ENCODE measurements at regions not wholly inside any gene's neighbourhood (a gene's known extent, or its start where the extent isn't known, plus 50 kb on each side); places are given as distances from the start of the nearest gene placed in this dataset.
"Not testable (repeated sequence)": the region's sequence is repeated elsewhere in the genome, so short reads cannot be mapped to it uniquely, and the experiment has no call there.

DNA sequence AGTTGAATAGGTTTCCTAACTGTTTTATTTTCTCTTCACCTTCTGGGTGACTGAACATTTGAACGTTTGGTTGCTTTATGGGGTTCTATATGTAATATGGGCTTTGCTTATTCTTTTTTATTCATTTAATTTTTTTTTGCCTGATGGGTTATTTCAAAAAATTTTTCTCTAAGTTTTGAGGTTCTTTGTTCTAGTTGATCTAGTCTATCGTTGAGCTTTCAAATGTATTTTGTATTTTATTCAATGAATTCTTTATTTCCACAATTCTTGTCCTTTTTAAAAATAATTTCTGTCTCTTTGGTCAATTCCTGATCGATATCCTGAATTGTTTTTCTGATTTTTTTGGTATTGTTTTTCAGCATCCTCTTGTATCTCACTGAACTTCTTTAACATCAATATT, 239.5 kb upstream of the PCDH9 start:
- intact Hi-C loops (cut with DNase I): no loop called here
- TF ChIP-seq, protein P1, sequence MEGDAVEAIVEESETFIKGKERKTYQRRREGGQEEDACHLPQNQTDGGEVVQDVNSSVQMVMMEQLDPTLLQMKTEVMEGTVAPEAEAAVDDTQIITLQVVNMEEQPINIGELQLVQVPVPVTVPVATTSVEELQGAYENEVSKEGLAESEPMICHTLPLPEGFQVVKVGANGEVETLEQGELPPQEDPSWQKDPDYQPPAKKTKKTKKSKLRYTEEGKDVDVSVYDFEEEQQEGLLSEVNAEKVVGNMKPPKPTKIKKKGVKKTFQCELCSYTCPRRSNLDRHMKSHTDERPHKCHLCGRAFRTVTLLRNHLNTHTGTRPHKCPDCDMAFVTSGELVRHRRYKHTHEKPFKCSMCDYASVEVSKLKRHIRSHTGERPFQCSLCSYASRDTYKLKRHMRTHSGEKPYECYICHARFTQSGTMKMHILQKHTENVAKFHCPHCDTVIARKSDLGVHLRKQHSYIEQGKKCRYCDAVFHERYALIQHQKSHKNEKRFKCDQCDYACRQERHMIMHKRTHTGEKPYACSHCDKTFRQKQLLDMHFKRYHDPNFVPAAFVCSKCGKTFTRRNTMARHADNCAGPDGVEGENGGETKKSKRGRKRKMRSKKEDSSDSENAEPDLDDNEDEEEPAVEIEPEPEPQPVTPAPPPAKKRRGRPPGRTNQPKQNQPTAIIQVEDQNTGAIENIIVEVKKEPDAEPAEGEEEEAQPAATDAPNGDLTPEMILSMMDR (IDR thresholded peaks at IDR 0.05): no peak
- no peaks in the 10 kb centered on the region for H3K36me3 ChIP-seq
- ATAC-seq: no peak
- H3K4me1 ChIP-seq: no peaks in the 10 kb centered on the region
- no peak overlapping the region for H3K4me3 ChIP-seq
- H3K27ac ChIP-seq: no peak overlapping the region
- no peaks in the 10 kb centered on the region for H3K9me3 ChIP-seq
- H3K27me3 ChIP-seq: no peaks in the 10 kb centered on the region
- DNase-seq: no peak

DNA sequence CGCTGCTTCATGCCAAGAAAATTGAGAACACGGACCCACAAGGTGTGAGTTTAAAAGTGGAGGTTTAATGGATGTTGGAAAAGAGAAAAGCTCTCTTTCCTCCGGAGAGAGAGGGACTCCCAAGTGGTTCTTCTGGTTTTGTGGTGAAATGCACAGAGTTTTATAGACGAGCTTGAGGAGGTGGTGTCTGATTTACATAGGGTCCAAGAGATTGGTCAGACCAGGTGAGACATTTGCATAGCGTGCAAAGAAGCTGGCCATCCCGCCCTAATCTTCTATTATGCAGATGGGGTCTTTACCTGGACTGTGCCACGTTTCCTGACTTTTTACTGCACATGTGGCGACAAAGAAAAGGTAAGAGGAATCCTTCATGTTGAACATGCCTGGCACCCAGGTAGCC, 236.4 kb upstream of the PCDH9 start:
- Histone ChIP-seq H3K4me1 (no peaks in the 10 kb centered on the region), H3K27me3 (no peaks in the 10 kb centered on the region), H3K36me3 (no peaks in the 10 kb centered on the region), H3K27ac (no peak overlapping the region), H3K9me3 (no peaks in the 10 kb centered on the region), H3K4me3 (no peak overlapping the region)
- ATAC-seq (no peak), DNase-seq (no peak)
- intact Hi-C loops (cut with DNase I): no loop called here
- TF ChIP-seq, protein P1 (IDR thresholded peaks at IDR 0.05): no peak

DNA sequence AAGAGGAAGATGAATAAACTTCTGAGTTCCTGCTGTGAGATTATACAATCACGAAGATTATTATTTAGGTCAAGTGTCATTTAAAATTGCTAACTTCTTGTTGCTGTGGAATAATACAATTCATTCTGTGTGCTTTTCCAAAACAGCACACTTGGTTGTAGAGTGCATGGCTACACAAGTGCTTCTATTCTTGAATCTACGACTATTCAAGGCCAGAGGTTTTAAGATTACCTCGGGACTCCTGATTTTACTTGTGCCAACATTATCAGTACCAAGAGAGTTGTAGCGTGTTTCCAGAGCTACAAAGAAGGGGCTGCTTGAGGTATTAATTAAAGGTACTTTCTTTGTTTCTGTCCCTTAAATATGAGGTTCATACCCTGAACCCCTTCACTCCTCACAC, 234.0 kb upstream of the PCDH9 start:
- DNase-seq (no peak), ATAC-seq (no peak)
- no peaks in the 10 kb centered on the region for H3K9me3 ChIP-seq
- TF ChIP-seq, protein P1 (IDR thresholded peaks at IDR 0.05): no peak
- H3K4me1 ChIP-seq: no peaks in the 10 kb centered on the region
- intact Hi-C loops (cut with DNase I): no loop called here
- no peak overlapping the region for H3K27ac ChIP-seq
- no peaks in the 10 kb centered on the region for H3K36me3 ChIP-seq
- H3K27me3 ChIP-seq: no peaks in the 10 kb centered on the region
- H3K4me3 ChIP-seq: no peak overlapping the region

DNA sequence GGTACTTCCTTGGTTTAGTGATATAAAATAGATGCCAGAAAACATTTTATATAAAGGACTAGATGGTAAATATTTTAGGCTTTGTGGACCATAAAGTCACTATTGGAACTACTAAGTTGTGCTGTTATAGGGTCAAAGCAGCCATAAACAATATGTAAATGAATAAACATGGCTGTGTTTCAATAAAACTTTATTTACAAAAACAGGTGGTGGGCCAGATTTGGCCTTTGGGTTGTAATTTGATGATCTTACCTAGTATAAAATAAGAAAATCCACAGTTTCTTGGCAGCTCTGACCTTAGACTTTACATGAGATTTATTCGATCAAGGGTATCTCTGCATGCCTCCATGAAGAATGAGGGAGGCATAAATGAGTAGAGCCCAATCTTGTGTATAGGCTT, 232.0 kb upstream of the PCDH9 start:
- TF ChIP-seq, protein P1 (IDR thresholded peaks at IDR 0.05): no peak
- no peak for ATAC-seq
- Histone ChIP-seq H3K4me1 (no peaks in the 10 kb centered on the region), H3K27me3 (no peaks in the 10 kb centered on the region), H3K27ac (no peak overlapping the region), H3K9me3 (no peaks in the 10 kb centered on the region), H3K36me3 (no peaks in the 10 kb centered on the region), H3K4me3 (no peak overlapping the region)
- intact Hi-C loops (cut with DNase I): no loop called here
- DNase-seq: no peak

DNA sequence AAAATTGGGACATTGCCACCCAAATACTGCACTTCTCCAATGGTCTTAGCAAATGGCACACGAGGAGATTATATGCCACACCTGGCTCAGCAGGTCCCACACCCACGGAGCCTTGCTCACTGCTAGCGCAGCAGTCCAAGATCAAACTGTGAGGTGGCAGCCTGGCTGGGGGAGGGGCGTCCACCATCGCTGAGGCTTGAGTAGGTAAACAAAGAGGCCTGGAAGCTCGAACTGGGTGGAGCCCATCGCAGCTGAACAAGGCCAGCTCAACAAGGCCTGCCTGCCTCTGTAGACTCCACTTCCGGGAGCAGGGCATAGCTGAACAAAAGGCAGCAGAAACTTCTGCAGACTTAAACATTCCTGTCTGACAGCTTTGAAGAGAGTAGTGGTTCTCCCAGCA, 222.4 kb upstream of the PCDH9 start:
- H3K4me1 ChIP-seq; intact Hi-C loops (cut with DNase I); H3K27me3 ChIP-seq; H3K9me3 ChIP-seq; ATAC-seq; DNase-seq; H3K27ac ChIP-seq; H3K36me3 ChIP-seq; H3K4me3 ChIP-seq: not testable (repeated sequence)

DNA sequence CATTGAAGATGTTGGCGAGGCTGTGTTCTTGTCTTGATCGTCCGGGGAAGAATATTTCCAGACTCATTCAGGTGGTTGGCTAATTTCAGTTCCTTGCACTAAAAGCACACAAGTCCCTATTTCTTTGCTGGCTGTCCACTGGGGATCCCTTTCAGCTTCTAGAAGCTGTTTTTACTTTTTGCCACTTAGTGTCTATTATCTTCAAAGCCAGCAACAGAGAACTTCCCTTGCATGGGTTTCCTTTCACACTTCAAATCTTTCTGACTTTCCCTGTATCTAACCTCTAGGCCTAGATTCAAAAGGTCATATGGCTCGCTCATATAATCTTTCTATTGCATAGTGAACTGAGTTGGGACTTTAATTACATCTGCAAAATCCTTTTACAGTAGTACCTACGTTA, 215.3 kb upstream of the PCDH9 start:
- intact Hi-C loops (cut with DNase I): no loop called here
- DNase-seq (no peak), ATAC-seq (no peak)
- H3K27ac ChIP-seq: no peak overlapping the region
- H3K4me1 ChIP-seq: no peaks in the 10 kb centered on the region
- no peaks in the 10 kb centered on the region for H3K36me3 ChIP-seq
- no peaks in the 10 kb centered on the region for H3K9me3 ChIP-seq
- no peak overlapping the region for H3K4me3 ChIP-seq
- no peaks in the 10 kb centered on the region for H3K27me3 ChIP-seq
- TF ChIP-seq, protein P1 (IDR thresholded peaks at IDR 0.05): no peak
